Skeletal muscle satellite cell (primary cell): ENCODE measurements at regions not wholly inside any gene's neighbourhood (a gene's known extent, or its start where the extent isn't known, plus 50 kb on each side); places are given as distances from the start of the nearest gene placed in this dataset.

ENCODE experiments used
- H3K27me3 ChIP-seq: 2 replicates; pipeline ENCODE4 v1.7.0; 2013; ENCODE audit warnings: low read length; ENCODE audit not compliant: control insufficient read depth, insufficient read depth
- H3K36me3 ChIP-seq: 2 replicates; pipeline ENCODE4 v1.7.0; 2013; ENCODE audit warnings: mild to moderate bottlenecking, control low read depth, low read length; ENCODE audit not compliant: insufficient read depth
- H3K4me1 ChIP-seq: 2 replicates; pipeline ENCODE4 v1.7.0; 2013; ENCODE audit warnings: low read length; ENCODE audit not compliant: control insufficient read depth, insufficient read depth
- H3K4me2 ChIP-seq: 2 replicates; pipeline ENCODE4 v1.7.0; 2013; ENCODE audit warnings: mild to moderate bottlenecking, low read length
- H3K4me3 ChIP-seq: 2 replicates; pipeline ENCODE4 v1.7.0; 2013; ENCODE audit warnings: low read length
- H3K9ac ChIP-seq: 2 replicates; pipeline ENCODE4 v1.7.0; 2013; ENCODE audit warnings: mild to moderate bottlenecking, low read depth, low read length, moderate library complexity
- H3K9me3 ChIP-seq: replicated peaks from 2 replicates; pipeline ENCODE4 v1.7.0; 2013; ENCODE audit warnings: mild to moderate bottlenecking, control low read depth, low read length

DNA sequence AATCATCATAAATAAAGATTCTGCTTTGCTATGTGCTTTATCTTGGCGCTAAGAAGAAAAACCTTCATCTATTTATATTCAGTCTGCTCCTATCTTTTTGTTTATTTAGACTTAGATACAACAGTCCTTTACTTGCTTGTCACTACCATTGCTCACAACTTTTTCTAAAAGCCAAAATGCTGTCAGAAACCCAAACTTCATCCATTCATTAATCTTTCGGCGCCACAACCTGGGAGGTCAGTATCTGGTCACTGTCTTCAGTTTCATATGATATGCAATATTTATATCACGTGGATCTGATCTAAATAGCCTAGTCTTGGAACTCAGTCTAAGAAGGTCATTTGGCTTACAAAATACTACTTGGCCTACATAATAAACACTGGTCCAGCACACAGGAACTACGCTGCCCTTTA, 159.3 kb upstream of the TARS1 start:
- no peak overlapping the region for H3K9ac ChIP-seq
- no peaks in the 10 kb centered on the region for H3K9me3 ChIP-seq
- no peaks in the 10 kb centered on the region for H3K36me3 ChIP-seq
- H3K4me3 ChIP-seq = no peak overlapping the region
- peaks cover 12% of the 10 kb centered on the region for H3K4me1 ChIP-seq
- H3K4me2 ChIP-seq = no peak overlapping the region
- no peaks in the 10 kb centered on the region for H3K27me3 ChIP-seq

DNA sequence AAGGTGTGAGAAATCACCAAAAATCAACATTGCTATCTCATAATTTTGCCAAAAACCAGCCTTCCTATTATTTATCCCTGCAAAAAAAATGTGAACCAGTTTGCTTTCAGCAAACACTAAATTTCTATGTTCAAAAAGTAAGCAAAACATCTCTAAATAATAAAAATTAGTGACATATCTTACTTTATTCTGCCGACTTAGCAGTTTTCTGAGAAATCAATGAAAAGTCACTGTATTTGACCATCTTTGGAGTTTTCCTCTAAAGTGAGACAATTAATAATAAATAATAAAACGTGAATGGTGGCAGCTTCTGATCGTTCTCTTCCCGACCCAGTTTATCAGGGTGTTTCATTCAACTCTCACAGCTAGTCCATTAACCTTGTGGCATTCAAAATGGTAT, 158.6 kb upstream of the TARS1 start:
- peaks cover 5% of the 10 kb centered on the region for H3K4me1 ChIP-seq
- H3K9me3 ChIP-seq = no peaks in the 10 kb centered on the region
- H3K27me3 ChIP-seq = no peaks in the 10 kb centered on the region
- no peaks in the 10 kb centered on the region for H3K36me3 ChIP-seq
- no peak overlapping the region for H3K4me3 ChIP-seq
- H3K9ac ChIP-seq = no peak overlapping the region
- H3K4me2 ChIP-seq = no peak overlapping the region

GRCh38 chr5:33282696-33283095, 158.1 kb upstream of the TARS1 start:
- Histone ChIP-seq H3K9me3 (no peaks in the 10 kb centered on the region), H3K4me2 (no peak overlapping the region), H3K36me3 (no peaks in the 10 kb centered on the region), H3K4me3 (no peak overlapping the region), H3K4me1 (peaks cover 5% of the 10 kb centered on the region), H3K27me3 (no peaks in the 10 kb centered on the region), H3K9ac (no peak overlapping the region)

- H3K4me1 ChIP-seq = peaks cover 5% of the 10 kb centered on the region
- H3K9ac ChIP-seq = no peak overlapping the region
- no peaks in the 10 kb centered on the region for H3K27me3 ChIP-seq
- no peak overlapping the region for H3K4me2 ChIP-seq
- no peaks in the 10 kb centered on the region for H3K9me3 ChIP-seq
- no peak overlapping the region for H3K4me3 ChIP-seq
- H3K36me3 ChIP-seq = no peaks in the 10 kb centered on the region
These were observed 157.5 kb upstream of the TARS1 start for GRCh38 chr5:33283243-33283642.

DNA sequence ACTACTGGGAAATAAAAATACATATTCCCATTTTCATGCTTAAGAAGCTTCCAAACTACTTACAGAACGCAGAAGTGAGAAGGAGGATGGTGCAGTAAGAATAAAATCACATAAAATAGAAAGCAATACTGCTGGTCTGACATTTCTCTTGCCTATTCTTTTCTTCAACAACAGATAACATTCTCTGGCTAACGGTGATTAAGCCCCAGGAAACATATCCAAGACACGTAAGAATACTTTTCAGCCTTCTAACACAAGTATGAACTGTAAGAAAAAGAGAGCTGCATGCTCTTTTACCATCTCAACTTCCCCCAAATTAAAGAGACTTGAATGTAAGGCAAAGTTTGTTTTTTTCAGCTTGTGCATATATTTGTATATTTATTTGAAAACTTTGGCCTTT, 156.1 kb upstream of the TARS1 start:
- no peak overlapping the region for H3K9ac ChIP-seq
- H3K27me3 ChIP-seq = no peaks in the 10 kb centered on the region
- H3K36me3 ChIP-seq = no peaks in the 10 kb centered on the region
- no peak overlapping the region for H3K4me2 ChIP-seq
- H3K4me3 ChIP-seq = no peak overlapping the region
- peaks cover 5% of the 10 kb centered on the region for H3K4me1 ChIP-seq
- no peaks in the 10 kb centered on the region for H3K9me3 ChIP-seq

DNA sequence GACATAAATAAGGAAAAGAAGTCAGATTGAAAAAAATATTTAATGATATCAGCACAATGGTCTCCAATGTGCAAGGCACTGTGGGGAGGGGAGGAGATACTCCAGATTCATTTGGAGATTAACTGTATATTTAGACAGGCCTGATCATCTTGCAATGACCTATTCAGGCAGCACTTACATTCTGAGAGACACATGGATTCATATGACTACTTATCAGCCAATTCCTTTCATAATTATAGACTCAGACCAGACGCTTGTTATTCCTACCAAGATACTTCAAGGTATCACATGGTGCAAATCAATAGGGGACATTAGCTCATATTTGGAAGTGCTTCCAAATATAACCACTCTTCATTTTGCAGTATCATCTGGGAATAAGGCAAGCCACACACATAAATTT, 153.5 kb upstream of the TARS1 start:
- no peaks in the 10 kb centered on the region for H3K27me3 ChIP-seq
- H3K36me3 ChIP-seq = no peaks in the 10 kb centered on the region
- no peak overlapping the region for H3K4me3 ChIP-seq
- no peaks in the 10 kb centered on the region for H3K9me3 ChIP-seq
- H3K4me2 ChIP-seq = no peak overlapping the region
- H3K9ac ChIP-seq = no peak overlapping the region
- H3K4me1 ChIP-seq = peaks cover 5% of the 10 kb centered on the region

DNA sequence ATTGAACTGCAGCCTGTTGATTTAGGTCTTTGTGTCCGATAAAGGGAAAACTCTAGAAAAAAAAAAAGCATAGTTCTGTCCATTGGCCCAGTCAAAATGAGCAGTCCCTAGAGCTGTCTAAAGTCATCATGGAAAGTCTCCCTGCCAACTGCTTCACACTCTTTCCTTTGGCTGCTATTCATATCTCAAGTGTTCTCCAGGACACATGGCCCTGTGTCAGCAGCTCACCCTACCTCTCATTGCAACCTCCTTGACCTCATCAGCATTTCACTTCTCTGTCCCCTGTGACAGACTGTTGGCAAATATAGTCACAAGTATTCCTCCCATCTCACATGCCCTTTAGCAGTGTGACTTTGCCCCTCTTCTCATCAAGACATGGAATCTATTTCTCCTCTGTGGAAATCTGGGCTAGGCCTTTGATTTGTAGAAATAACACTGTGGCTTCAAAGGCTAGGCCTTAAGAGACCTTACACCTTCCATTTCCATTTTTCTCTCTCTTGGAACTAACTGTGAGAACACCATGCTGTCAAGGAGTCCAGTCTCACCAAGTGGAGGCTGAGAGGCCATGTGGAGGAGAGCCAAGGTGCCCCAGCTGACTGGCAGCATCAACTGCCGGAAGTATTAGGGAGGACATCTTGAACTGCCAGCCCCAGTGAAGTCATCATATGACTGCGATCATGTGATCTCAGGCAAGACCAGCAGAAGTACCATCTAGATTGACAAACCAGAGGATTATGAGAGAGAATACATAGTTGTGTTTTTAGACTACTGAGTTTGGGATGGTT, 149.4 kb upstream of the TARS1 start:
- no peaks in the 10 kb centered on the region for H3K36me3 ChIP-seq
- no peak overlapping the region for H3K9ac ChIP-seq
- H3K27me3 ChIP-seq = no peaks in the 10 kb centered on the region
- H3K4me3 ChIP-seq = no peak overlapping the region
- no peaks in the 10 kb centered on the region for H3K9me3 ChIP-seq
- no peak overlapping the region for H3K4me2 ChIP-seq
- no peaks in the 10 kb centered on the region for H3K4me1 ChIP-seq

DNA sequence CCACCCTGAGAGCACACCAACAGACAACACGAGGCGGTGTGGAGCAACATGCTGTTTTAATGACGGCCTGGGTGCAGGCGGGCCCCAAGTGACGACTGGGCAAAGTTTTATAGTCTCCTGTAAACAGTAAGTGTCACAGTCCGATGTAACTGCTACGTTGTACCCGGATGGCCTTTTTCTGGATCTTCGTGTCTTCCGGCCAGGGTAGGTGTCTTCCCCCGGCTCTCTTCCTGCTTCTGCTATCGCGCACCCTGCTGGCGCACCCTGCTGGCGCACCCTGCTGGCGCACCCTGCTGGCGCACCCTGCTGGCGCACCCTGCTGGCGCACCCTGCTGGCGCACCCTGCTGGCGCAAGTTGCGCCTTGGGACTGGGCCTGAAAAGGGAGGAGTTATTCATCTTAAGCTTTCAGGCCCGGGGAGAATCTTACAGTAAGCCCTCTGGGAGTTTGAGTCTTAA, 143.0 kb upstream of the TARS1 start:
- Histone ChIP-seq H3K27me3 (no peaks in the 10 kb centered on the region), H3K9me3 (no peaks in the 10 kb centered on the region), H3K36me3 (no peaks in the 10 kb centered on the region), H3K9ac (no peak overlapping the region), H3K4me3 (no peak overlapping the region), H3K4me2 (no peak overlapping the region), H3K4me1 (peaks cover 16% of the 10 kb centered on the region)

GRCh38 chr5:33299621-33300208, 141.1 kb upstream of the TARS1 start:
- H3K9me3 ChIP-seq = no peaks in the 10 kb centered on the region
- H3K27me3 ChIP-seq = no peaks in the 10 kb centered on the region
- peak overlapping the region; percentile 60 for H3K4me2 ChIP-seq
- peaks cover 16% of the 10 kb centered on the region for H3K4me1 ChIP-seq
- H3K4me3 ChIP-seq = peak overlapping the region; percentile 1
- H3K9ac ChIP-seq = peak overlapping the region; percentile 67
- no peaks in the 10 kb centered on the region for H3K36me3 ChIP-seq

- no peaks in the 10 kb centered on the region for H3K9me3 ChIP-seq
- H3K9ac ChIP-seq = peak overlapping the region; percentile 67
- H3K27me3 ChIP-seq = no peaks in the 10 kb centered on the region
- peaks cover 16% of the 10 kb centered on the region for H3K4me1 ChIP-seq
- H3K4me2 ChIP-seq = peak overlapping the region; percentile 60
- no peaks in the 10 kb centered on the region for H3K36me3 ChIP-seq
- no peak overlapping the region for H3K4me3 ChIP-seq
These were observed 140.5 kb upstream of the TARS1 start for GRCh38 chr5:33300209-33300742.

DNA sequence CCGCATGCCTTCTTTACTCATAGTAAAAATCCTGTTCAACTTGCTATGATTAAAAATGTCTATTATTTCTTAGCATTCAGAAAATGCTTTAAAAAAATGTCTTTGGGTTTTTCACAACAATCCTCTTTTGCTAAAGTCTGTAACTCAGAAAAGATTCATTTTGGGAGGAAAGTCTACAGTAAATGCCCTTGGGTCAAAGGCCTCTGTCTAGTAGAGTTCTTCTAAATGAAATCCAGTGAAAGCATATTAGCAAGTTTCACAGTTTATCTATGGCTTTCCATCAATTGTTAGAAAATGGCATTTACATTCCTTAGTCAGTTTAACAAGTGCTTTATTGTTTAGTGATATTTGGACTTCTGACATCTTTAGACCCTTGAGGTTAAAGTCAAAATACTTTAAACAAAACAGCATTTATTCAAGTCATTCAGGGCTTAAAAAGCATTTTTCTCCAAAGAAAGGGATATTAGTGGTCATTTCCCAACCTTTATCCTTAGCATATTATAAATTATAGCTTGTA, 137.1 kb upstream of the TARS1 start:
- Histone ChIP-seq H3K4me1 (peaks cover 26% of the 10 kb centered on the region), H3K36me3 (no peaks in the 10 kb centered on the region), H3K4me2 (no peak overlapping the region), H3K9me3 (no peaks in the 10 kb centered on the region), H3K27me3 (no peaks in the 10 kb centered on the region), H3K9ac (no peak overlapping the region), H3K4me3 (no peak overlapping the region)
